DMS114 treated with DMSO at 0.1 percent for 48 hours (cell line): ENCODE measurements at regions not wholly inside any gene's neighbourhood (a gene's known extent, or its start where the extent isn't known, plus 50 kb on each side); places are given as distances from the start of the nearest gene placed in this dataset.

Source experiments
- DNase-seq: peaks from one replicate; lab custom pipeline; 2025; ENCODE audit not compliant: unreplicated experiment; lab: John Stamatoyannopoulos, UW

- DNase-seq: no peak
These were observed 160.5 kb downstream of the NUAK1 start for GRCh38 chr12:105978276-105978675.

GRCh38 chr12:105978686-105979085 lies 160.1 kb downstream of the NUAK1 start:
- DNase-seq: no peak

- no peak for DNase-seq
These were observed 158.7 kb downstream of the NUAK1 start for GRCh38 chr12:105980085-105980484.

GRCh38 chr12:105980533-105980932 lies 158.2 kb downstream of the NUAK1 start:
- DNase-seq: no peak

- DNase-seq: no peak
These were observed 156.7 kb downstream of the NUAK1 start for GRCh38 chr12:105982022-105982421.

GRCh38 chr12:105983622-105984320 lies 155.0 kb downstream of the NUAK1 start:
- DNase-seq: no peak

GRCh38 chr12:105985383-105985782 lies 153.4 kb downstream of the NUAK1 start:
- DNase-seq: no peak

- DNase-seq: no peak
These were observed 151.7 kb downstream of the NUAK1 start for GRCh38 chr12:105986779-105987684.

GRCh38 chr12:105987685-105988035 lies 151.1 kb downstream of the NUAK1 start:
- no peak for DNase-seq

GRCh38 chr12:105992849-105993740 lies 145.7 kb downstream of the NUAK1 start:
- no peak for DNase-seq

- no peak for DNase-seq
These were observed 144.8 kb downstream of the NUAK1 start for GRCh38 chr12:105993766-105994555.

- DNase-seq: no peak
These were observed 142.8 kb downstream of the NUAK1 start for GRCh38 chr12:105995961-105996431.

GRCh38 chr12:105998561-105998960 lies 140.2 kb downstream of the NUAK1 start:
- no peak for DNase-seq

- DNase-seq: no peak
These were observed 138.2 kb downstream of the NUAK1 start for GRCh38 chr12:106000382-106001104.

GRCh38 chr12:106001105-106001836 lies 137.5 kb downstream of the NUAK1 start:
- DNase-seq: no peak

GRCh38 chr12:106001837-106002218 lies 136.9 kb downstream of the NUAK1 start:
- DNase-seq: no peak

- DNase-seq: no peak
These were observed 135.5 kb downstream of the NUAK1 start for GRCh38 chr12:106003297-106003696.

GRCh38 chr12:106004289-106004688 lies 134.5 kb downstream of the NUAK1 start:
- no peak for DNase-seq

GRCh38 chr12:106006382-106006781 lies 132.4 kb downstream of the NUAK1 start:
- DNase-seq: no peak
